GM23248 (cell line): ENCODE measurements at regions not wholly inside any gene's neighbourhood (a gene's known extent, or its start where the extent isn't known, plus 50 kb on each side); places are given as distances from the start of the nearest gene placed in this dataset.

Experiments
- EZH2 ChIP-seq: fragments of 200-600 bp; sonication (generic); IDR thresholded peaks from 2 replicates; pipeline ENCODE4 v1.6.1; 2018; ENCODE audit warnings: antibody characterized with exemption, mild to moderate bottlenecking; ENCODE audit not compliant: insufficient read depth, poor library complexity, severe bottlenecking
- EZH2phosphoT487 ChIP-seq: fragments of 200-600 bp; sonication (generic); IDR thresholded peaks from 2 replicates; pipeline ENCODE4 v1.6.1; 2018; ENCODE audit warnings: antibody characterized with exemption, moderate library complexity, mild to moderate bottlenecking, low read depth; ENCODE audit not compliant: insufficient read depth

DNA sequence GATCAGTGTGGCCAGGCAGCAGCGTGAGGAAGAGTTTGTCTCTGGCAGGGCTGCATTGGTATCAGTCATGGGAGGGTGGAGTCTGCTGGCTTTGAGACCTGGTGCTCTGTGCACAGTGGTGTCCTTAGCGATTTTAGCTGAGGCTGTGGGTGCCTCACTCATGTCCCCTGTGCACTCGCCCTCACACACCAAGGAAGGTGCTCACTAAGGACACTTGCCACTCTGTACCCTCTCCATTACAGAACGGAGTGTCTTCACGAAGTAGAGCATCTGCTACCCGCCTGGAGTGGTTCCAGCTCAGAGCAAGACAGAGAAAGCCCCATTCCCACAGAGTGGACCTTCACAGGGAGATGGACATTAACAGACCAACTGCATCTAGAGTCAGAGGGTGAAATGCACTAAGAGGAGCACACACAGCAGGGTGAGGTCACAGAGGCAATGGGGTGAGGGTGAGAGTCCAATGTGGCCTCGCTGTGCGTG lies 117.9 kb downstream of the MATN1 start:
- TF ChIP-seq EZH2 (no peak), EZH2phosphoT487 (no peak)
